H1 (cell line): ENCODE measurements at regions not wholly inside any gene's neighbourhood (a gene's known extent, or its start where the extent isn't known, plus 50 kb on each side); places are given as distances from the start of the nearest gene placed in this dataset.

Source experiments
- BACH1 ChIP-seq: IDR thresholded peaks from 2 replicates; pipeline ENCODE4 v1.6.1; 2012; ENCODE audit warnings: low read length, improper control_type of control experiment
- BCL11A ChIP-seq, 2 experiments: IDR thresholded peaks; one replicate each; pipeline ENCODE4 v1.6.1; 2011; ENCODE audit warnings: low read depth in 2 of 2, low read length in 2 of 2, mild to moderate bottlenecking in 2 of 2
- RXRA ChIP-seq: IDR thresholded peaks from 2 replicates; pipeline ENCODE4 v1.6.1; 2011; ENCODE audit warnings: low read depth, mild to moderate bottlenecking, low read length, moderate library complexity; ENCODE audit not compliant: insufficient read depth
- TF ChIP-seq, protein P1 (sequence below): fragments of 300-600 bp; sonication (generic); IDR thresholded peaks from 2 replicates; pipeline ENCODE4 v1.7.1; 2012; ENCODE audit warnings: low read length, moderate library complexity, mild to moderate bottlenecking, inconsistent platforms; ENCODE audit not compliant: insufficient replicate concordance

- TF ChIP-seq, protein P1, sequence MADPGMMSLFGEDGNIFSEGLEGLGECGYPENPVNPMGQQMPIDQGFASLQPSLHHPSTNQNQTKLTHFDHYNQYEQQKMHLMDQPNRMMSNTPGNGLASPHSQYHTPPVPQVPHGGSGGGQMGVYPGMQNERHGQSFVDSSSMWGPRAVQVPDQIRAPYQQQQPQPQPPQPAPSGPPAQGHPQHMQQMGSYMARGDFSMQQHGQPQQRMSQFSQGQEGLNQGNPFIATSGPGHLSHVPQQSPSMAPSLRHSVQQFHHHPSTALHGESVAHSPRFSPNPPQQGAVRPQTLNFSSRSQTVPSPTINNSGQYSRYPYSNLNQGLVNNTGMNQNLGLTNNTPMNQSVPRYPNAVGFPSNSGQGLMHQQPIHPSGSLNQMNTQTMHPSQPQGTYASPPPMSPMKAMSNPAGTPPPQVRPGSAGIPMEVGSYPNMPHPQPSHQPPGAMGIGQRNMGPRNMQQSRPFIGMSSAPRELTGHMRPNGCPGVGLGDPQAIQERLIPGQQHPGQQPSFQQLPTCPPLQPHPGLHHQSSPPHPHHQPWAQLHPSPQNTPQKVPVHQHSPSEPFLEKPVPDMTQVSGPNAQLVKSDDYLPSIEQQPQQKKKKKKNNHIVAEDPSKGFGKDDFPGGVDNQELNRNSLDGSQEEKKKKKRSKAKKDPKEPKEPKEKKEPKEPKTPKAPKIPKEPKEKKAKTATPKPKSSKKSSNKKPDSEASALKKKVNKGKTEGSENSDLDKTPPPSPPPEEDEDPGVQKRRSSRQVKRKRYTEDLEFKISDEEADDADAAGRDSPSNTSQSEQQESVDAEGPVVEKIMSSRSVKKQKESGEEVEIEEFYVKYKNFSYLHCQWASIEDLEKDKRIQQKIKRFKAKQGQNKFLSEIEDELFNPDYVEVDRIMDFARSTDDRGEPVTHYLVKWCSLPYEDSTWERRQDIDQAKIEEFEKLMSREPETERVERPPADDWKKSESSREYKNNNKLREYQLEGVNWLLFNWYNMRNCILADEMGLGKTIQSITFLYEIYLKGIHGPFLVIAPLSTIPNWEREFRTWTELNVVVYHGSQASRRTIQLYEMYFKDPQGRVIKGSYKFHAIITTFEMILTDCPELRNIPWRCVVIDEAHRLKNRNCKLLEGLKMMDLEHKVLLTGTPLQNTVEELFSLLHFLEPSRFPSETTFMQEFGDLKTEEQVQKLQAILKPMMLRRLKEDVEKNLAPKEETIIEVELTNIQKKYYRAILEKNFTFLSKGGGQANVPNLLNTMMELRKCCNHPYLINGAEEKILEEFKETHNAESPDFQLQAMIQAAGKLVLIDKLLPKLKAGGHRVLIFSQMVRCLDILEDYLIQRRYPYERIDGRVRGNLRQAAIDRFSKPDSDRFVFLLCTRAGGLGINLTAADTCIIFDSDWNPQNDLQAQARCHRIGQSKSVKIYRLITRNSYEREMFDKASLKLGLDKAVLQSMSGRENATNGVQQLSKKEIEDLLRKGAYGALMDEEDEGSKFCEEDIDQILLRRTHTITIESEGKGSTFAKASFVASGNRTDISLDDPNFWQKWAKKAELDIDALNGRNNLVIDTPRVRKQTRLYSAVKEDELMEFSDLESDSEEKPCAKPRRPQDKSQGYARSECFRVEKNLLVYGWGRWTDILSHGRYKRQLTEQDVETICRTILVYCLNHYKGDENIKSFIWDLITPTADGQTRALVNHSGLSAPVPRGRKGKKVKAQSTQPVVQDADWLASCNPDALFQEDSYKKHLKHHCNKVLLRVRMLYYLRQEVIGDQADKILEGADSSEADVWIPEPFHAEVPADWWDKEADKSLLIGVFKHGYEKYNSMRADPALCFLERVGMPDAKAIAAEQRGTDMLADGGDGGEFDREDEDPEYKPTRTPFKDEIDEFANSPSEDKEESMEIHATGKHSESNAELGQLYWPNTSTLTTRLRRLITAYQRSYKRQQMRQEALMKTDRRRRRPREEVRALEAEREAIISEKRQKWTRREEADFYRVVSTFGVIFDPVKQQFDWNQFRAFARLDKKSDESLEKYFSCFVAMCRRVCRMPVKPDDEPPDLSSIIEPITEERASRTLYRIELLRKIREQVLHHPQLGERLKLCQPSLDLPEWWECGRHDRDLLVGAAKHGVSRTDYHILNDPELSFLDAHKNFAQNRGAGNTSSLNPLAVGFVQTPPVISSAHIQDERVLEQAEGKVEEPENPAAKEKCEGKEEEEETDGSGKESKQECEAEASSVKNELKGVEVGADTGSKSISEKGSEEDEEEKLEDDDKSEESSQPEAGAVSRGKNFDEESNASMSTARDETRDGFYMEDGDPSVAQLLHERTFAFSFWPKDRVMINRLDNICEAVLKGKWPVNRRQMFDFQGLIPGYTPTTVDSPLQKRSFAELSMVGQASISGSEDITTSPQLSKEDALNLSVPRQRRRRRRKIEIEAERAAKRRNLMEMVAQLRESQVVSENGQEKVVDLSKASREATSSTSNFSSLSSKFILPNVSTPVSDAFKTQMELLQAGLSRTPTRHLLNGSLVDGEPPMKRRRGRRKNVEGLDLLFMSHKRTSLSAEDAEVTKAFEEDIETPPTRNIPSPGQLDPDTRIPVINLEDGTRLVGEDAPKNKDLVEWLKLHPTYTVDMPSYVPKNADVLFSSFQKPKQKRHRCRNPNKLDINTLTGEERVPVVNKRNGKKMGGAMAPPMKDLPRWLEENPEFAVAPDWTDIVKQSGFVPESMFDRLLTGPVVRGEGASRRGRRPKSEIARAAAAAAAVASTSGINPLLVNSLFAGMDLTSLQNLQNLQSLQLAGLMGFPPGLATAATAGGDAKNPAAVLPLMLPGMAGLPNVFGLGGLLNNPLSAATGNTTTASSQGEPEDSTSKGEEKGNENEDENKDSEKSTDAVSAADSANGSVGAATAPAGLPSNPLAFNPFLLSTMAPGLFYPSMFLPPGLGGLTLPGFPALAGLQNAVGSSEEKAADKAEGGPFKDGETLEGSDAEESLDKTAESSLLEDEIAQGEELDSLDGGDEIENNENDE, result no peak
- no peak for TF ChIP-seq BCL11A (IDR thresholded peaks at IDR 0.05; ENCODE audit: low read depth in 2 of 2, low read length in 2 of 2)
- no peak for TF ChIP-seq RXRA
- no peak for TF ChIP-seq BACH1
Observed at GRCh38 chr13:77386880-77387606, 60.1 kb upstream of the MYCBP2 start (continued).
